HG03139 (cell line): ENCODE measurements at regions not wholly inside any gene's neighbourhood (a gene's known extent, or its start where the extent isn't known, plus 50 kb on each side); places are given as distances from the start of the nearest gene placed in this dataset.

Experiments used
- ATAC-seq: cut with Tn5 transposase; IDR thresholded peaks from one replicate; pipeline ENCODE4 v1.9.1; 2021; ENCODE audit not compliant: unreplicated experiment

GRCh38 chr9:121568343-121569265 lies 69.0 kb upstream of the GGTA1 start:
- ATAC-seq: no peak

GRCh38 chr9:121569266-121569648 lies 69.6 kb upstream of the GGTA1 start:
- ATAC-seq: no peak

GRCh38 chr9:121572581-121572980 lies 72.9 kb upstream of the GGTA1 start:
- no peak for ATAC-seq

- ATAC-seq: no peak
Observed at GRCh38 chr9:121573717-121574485, 74.3 kb upstream of the GGTA1 start.

- no peak for ATAC-seq
Observed at GRCh38 chr9:121574774-121575519, 75.3 kb upstream of the GGTA1 start.

- ATAC-seq: no peak
Observed at GRCh38 chr9:121576281-121577075, 75.0 kb upstream of the DAB2IP start.

- ATAC-seq: no peak
Observed at GRCh38 chr9:121577166-121577565, 74.3 kb upstream of the DAB2IP start.

- no peak for ATAC-seq
Observed at GRCh38 chr9:121577572-121577971, 73.9 kb upstream of the DAB2IP start.

- ATAC-seq: no peak
Observed at GRCh38 chr9:121581786-121582600, 69.4 kb upstream of the DAB2IP start.

- ATAC-seq: no peak
Observed at GRCh38 chr9:121582641-121583040, 68.8 kb upstream of the DAB2IP start.

- no peak for ATAC-seq
Observed at GRCh38 chr9:121584421-121584820, 67.0 kb upstream of the DAB2IP start.

GRCh38 chr9:121587863-121588262 lies 63.6 kb upstream of the DAB2IP start:
- no peak for ATAC-seq

GRCh38 chr9:121589986-121590385 lies 61.4 kb upstream of the DAB2IP start:
- ATAC-seq: no peak

- no peak for ATAC-seq
Observed at GRCh38 chr9:121592265-121592664, 59.2 kb upstream of the DAB2IP start.

- ATAC-seq: no peak
Observed at GRCh38 chr9:121593066-121593465, 58.4 kb upstream of the DAB2IP start.

GRCh38 chr9:121596515-121596914 lies 54.9 kb upstream of the DAB2IP start:
- no peak for ATAC-seq

- no peak for ATAC-seq
Observed at GRCh38 chr9:121597698-121598166, 53.7 kb upstream of the DAB2IP start.

GRCh38 chr9:121598167-121598964 lies 53.1 kb upstream of the DAB2IP start:
- ATAC-seq: no peak
